ENCODE measurements at regions not wholly inside any gene's neighbourhood (a gene's known extent, or its start where the extent isn't known, plus 50 kb on each side); places are given as distances from the start of the nearest gene placed in this dataset.
"Not testable (repeated sequence)": the region's sequence is repeated elsewhere in the genome, so short reads cannot be mapped to it uniquely, and the experiment has no call there.

DNA sequence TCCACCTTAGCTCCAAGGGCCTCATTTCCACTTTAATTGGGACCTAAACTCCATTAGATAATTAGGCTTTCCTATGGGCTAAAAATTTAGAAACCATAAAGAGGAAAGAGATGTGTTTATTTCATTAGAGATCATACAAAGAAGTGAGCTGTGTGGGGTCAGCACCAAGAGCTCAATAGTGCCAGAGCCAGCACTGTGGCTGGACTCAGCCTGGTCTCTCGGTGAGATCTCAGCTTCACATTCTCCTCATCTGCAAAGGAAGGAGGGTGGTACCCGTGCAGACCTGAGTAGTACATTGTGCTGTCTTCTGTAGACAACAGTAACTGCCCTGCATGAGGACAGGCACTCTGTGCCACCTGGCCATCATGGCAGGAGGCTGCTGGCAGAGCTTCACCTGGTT is 136.1 kb upstream of the EPB41L4A start:
- Histone ChIP-seq H3K4me2 (ENCODE audit: insufficient read depth, low read length) (peak overlapping the region; percentile 82), H2AFZ (ENCODE audit: low read length) (peak overlapping the region; percentile 71)

DNA sequence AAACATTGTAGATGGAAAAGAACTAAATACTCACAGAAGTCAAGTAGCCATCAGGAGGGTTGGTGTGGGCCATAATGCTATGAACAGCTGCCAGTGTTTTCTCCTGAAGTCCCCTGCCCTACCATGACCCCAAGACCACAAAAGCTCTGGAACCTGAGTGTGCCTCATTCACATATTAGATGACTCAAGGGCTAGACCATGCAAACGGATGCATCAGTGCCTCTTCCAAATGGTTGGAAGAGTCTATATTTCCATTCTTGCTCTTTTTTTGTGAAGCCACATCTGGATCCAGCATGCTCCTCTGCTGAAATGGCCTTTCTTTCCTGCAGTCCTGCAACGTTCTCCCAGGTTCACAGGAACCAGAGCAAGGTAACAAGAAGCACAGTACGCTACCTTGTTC is 136.6 kb upstream of the EPB41L4A start:
- Histone ChIP-seq H3K27me3 (ENCODE audit: insufficient read depth, low read length) (no peaks in the 10 kb centered on the region), H3K4me1 (ENCODE audit: insufficient read depth, low read length) (peaks cover 4% of the 10 kb centered on the region), H4K20me1 (ENCODE audit: insufficient read depth, low read length) (no peaks in the 10 kb centered on the region), H3K27ac (ENCODE audit: low read depth, low read length) (no peak overlapping the region), H3K4me2 (ENCODE audit: insufficient read depth, low read length) (no peak overlapping the region), H3K4me3 (ENCODE audit: insufficient read depth, low read length) (no peak overlapping the region), H3K36me3 (ENCODE audit: insufficient read depth, low read length) (no peaks in the 10 kb centered on the region), H3K9me3 (ENCODE audit: low read depth, low read length) (no peaks in the 10 kb centered on the region), H2AFZ (ENCODE audit: low read length) (no peak overlapping the region), H3K79me2 (ENCODE audit: insufficient read depth, low read length) (no peaks in the 10 kb centered on the region)
- TF ChIP-seq, protein P1, sequence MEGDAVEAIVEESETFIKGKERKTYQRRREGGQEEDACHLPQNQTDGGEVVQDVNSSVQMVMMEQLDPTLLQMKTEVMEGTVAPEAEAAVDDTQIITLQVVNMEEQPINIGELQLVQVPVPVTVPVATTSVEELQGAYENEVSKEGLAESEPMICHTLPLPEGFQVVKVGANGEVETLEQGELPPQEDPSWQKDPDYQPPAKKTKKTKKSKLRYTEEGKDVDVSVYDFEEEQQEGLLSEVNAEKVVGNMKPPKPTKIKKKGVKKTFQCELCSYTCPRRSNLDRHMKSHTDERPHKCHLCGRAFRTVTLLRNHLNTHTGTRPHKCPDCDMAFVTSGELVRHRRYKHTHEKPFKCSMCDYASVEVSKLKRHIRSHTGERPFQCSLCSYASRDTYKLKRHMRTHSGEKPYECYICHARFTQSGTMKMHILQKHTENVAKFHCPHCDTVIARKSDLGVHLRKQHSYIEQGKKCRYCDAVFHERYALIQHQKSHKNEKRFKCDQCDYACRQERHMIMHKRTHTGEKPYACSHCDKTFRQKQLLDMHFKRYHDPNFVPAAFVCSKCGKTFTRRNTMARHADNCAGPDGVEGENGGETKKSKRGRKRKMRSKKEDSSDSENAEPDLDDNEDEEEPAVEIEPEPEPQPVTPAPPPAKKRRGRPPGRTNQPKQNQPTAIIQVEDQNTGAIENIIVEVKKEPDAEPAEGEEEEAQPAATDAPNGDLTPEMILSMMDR (IDR thresholded peaks at IDR 0.05; ENCODE audit: extremely low read depth, low read depth, low read length) = no peak
- no peak for DNase-seq (ENCODE audit: insufficient read length, low spot score, missing footprints)

More for the DNA sequence above, 136.1 kb upstream of the EPB41L4A start:
- DNase-seq (ENCODE audit: insufficient read length, low spot score, missing footprints) = no peak
- H3K9me3 ChIP-seq (ENCODE audit: low read depth, low read length) = no peaks in the 10 kb centered on the region
- H3K27ac ChIP-seq (ENCODE audit: low read depth, low read length) = no peak overlapping the region
- peaks cover 2% of the 10 kb centered on the region for H3K27me3 ChIP-seq (ENCODE audit: insufficient read depth, low read length)
- H3K36me3 ChIP-seq (ENCODE audit: insufficient read depth, low read length) = no peaks in the 10 kb centered on the region
- no peaks in the 10 kb centered on the region for H3K79me2 ChIP-seq (ENCODE audit: insufficient read depth, low read length)
- H3K4me3 ChIP-seq (ENCODE audit: insufficient read depth, low read length) = no peak overlapping the region
- no peaks in the 10 kb centered on the region for H4K20me1 ChIP-seq (ENCODE audit: insufficient read depth, low read length)
- TF ChIP-seq, protein P1 (IDR thresholded peaks at IDR 0.05; ENCODE audit: extremely low read depth, low read depth, low read length) = no peak
- peaks cover 4% of the 10 kb centered on the region for H3K4me1 ChIP-seq (ENCODE audit: insufficient read depth, low read length)

DNA sequence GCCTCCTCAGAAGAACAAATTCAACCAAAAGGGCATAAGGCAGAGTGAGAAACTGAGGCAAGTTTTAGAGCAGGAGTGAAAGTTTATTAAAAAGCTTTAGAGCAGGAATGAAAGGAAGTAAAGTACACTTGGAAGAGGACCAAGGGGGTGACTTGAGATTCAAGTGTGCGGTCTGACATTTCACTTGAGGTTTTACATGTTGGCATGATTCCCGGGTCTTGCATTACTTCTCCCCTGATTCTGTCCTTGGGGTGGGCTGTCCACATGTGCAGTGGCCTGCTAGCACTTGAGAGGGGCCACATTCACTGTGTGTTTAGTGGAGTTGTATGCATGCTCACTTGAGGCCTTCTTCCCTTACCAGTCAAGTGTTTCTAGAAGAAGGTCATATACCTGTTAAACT is 140.4 kb upstream of the EPB41L4A start:
- not testable (repeated sequence) for H3K36me3 ChIP-seq (ENCODE audit: insufficient read depth, low read length); DNase-seq (ENCODE audit: insufficient read length, low spot score, missing footprints); H3K27ac ChIP-seq (ENCODE audit: low read depth, low read length); H3K9me3 ChIP-seq (ENCODE audit: low read depth, low read length); H3K4me1 ChIP-seq (ENCODE audit: insufficient read depth, low read length); H3K27me3 ChIP-seq (ENCODE audit: insufficient read depth, low read length); H3K4me3 ChIP-seq (ENCODE audit: insufficient read depth, low read length); H2AFZ ChIP-seq (ENCODE audit: low read length); H3K4me2 ChIP-seq (ENCODE audit: insufficient read depth, low read length); H3K79me2 ChIP-seq (ENCODE audit: insufficient read depth, low read length); H4K20me1 ChIP-seq (ENCODE audit: insufficient read depth, low read length)

DNA sequence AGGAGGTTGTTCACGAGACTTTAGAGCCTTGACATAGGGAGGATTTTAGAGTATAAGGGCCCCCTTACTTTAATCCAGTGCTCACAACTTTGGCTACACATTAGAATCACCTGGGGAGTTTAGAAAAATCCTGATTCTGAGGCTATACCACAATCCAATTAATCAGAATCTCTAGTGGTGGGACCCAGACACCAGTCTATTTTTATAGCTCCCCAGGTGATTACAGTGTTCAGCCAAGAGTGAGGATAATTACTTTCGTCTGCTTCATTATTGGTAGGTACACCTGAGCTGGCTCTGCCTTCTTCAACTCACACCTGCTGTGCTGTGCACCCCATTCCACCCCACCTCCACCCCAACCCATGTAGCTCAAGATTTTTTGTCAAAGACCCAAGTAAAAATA is 141.3 kb upstream of the EPB41L4A start:
- Histone ChIP-seq H2AFZ (ENCODE audit: low read length) (no peak overlapping the region), H3K36me3 (ENCODE audit: insufficient read depth, low read length) (no peaks in the 10 kb centered on the region), H3K4me1 (ENCODE audit: insufficient read depth, low read length) (no peaks in the 10 kb centered on the region), H3K4me3 (ENCODE audit: insufficient read depth, low read length) (no peak overlapping the region), H3K27ac (ENCODE audit: low read depth, low read length) (no peak overlapping the region), H3K9me3 (ENCODE audit: low read depth, low read length) (no peaks in the 10 kb centered on the region), H4K20me1 (ENCODE audit: insufficient read depth, low read length) (no peaks in the 10 kb centered on the region), H3K79me2 (ENCODE audit: insufficient read depth, low read length) (no peaks in the 10 kb centered on the region), H3K27me3 (ENCODE audit: insufficient read depth, low read length) (no peaks in the 10 kb centered on the region), H3K4me2 (ENCODE audit: insufficient read depth, low read length) (no peak overlapping the region)
- no peak for DNase-seq (ENCODE audit: insufficient read length, low spot score, missing footprints)
- TF ChIP-seq, protein P1 (IDR thresholded peaks at IDR 0.05; ENCODE audit: extremely low read depth, low read depth, low read length) = no peak

Measured in osteoblast (primary cell).